ENCODE measurements at regions not wholly inside any gene's neighbourhood (a gene's known extent, or its start where the extent isn't known, plus 50 kb on each side); places are given as distances from the start of the nearest gene placed in this dataset.
"Not testable (repeated sequence)": the region's sequence is repeated elsewhere in the genome, so short reads cannot be mapped to it uniquely, and the experiment has no call there.

DNA sequence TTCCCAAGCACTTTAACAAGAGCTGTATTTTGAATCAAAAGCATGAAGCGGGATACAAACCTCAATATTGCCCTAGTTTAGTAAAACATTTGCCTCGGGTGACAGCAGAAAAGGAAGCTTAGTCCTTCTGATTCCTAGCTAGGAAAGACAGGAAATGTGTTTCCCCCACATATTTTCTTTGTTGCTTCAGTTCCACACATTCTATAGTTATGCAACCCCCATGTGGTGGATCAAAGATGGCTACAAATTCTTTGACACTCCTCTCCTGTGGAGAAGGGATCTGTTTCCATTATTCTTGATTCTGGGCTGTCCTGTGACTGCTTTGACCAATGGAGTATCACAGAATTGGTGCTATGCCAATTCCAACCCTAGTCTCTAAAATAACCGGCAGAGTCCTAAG, 89.1 kb upstream of the SLC30A5 start:
- DNase-seq, result no peak

DNA sequence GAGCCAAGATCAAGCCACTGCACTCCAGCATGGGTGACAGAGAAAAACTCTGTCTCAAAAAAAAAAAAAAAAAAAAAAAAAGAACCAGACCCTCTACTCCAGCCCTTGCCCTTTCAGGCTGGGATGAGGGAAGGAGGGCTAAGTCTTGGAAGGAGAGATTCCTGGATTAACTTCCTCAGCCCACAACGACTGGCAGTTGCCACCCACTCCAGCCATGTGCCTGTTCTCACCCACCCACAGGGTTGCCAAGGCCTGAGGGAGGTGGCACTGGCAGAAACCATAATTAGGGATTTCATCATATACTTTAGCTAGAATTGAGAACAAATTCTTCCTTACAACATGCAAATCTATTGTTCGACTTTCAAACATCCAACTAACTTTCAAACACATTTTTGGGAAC, 87.8 kb upstream of the SLC30A5 start:
- no peak for DNase-seq

- no peak for DNase-seq
These were observed 86.7 kb upstream of the SLC30A5 start for GRCh38 chr5:69007163-69007562.

GRCh38 chr5:69007726-69008368, 86.0 kb upstream of the SLC30A5 start:
- DNase-seq, result peak; percentile 70

DNA sequence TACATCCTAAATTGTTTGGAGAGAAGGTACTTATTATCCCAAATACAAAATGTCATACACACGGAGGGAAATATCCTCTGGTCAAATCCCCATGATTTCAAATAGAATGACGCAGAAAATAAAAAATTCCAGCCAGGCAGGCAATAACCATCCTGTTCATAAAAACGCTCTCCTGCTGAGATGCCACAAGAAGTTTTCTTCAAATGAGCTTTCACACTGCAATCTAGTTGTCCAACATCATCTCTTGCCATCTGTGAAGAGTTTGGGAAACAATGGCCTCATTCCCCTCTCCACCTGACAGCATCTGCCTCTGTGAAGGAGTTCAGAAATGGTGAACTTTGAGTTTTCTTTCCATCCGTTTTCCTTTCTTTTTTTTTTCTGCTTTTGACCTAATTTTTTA, 83.3 kb upstream of the SLC30A5 start:
- no peak for DNase-seq

DNA sequence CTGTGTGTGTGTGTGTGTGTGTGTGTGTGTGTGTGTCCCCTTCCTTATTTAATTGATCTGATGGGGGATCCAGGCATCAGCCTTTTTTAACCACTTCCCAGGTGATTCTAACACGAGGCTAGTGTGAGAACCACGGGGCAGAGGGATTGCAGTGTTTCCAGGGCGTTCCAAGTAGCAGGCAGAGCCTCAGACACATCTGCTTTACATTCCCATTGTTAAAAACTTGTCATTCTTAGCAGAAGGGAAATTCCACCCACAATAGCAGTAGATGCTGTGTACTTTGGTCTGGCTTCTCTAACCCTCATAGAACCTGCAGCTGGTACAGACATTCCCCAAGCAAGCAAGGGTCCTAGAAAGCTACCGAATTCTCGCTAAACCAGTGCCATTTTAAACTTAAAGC, 81.9 kb upstream of the SLC30A5 start:
- DNase-seq, result no peak

DNA sequence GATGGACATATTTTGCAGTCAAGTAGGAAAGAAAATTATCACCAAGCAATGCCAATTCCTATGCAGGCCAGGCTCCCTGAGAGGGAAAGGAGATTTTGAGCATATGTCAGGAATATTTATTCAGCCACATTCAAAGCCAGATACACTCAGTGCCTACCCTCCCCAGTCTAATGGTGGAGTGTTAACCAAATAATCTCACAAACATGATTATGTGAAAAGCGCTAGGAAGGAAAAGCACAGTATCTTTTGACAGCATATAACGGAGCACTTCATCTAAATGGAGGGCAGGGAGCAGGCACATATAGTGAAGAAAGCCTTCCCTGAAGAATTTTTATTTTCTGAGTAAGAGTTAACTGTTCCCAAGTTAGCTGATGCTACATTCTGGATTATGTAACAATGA, 80.3 kb upstream of the SLC30A5 start:
- no peak for DNase-seq

- not testable (repeated sequence) for DNase-seq
These were observed 79.8 kb upstream of the SLC30A5 start for GRCh38 chr5:69014007-69014406.

- no peak for DNase-seq
These were observed 74.0 kb upstream of the SLC30A5 start for GRCh38 chr5:69019668-69020375.

- DNase-seq, result peak; percentile 85
These were observed 69.6 kb upstream of the SLC30A5 start for GRCh38 chr5:69024241-69024651.

GRCh38 chr5:69029292-69029691, 64.5 kb upstream of the SLC30A5 start:
- DNase-seq, result no peak

DNA sequence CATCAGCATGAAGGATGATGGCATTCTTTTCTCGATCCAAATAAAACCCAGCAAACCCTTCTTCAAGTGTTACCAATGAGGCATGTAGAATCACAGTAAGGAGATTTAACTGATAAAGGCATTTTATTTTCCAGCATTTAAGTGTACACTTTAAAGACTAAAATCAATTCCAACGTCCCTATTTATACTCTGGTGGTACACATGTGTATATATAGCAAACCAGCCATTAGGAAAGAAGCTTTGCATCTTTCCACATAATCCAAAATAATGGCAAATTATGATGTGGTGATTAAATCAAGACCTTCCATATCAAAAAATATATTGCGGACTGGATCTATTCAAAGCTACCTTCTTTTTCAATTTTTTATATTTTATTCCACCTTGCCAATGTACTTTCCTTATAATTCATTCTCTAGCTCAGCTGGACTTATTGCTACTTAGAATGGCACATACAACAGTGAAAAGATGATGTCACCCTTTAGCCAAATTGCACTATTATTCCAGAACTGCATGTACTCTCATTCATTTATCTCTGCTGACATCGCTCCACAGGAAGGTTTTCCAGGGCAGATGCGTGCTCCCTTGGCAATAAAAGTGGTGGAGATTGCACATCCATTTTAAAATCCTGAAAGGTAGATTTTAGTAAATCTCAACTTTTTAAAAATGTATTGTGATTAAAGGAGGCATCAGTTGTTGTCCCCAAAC, 63.3 kb upstream of the SLC30A5 start:
- DNase-seq, result no peak

DNA sequence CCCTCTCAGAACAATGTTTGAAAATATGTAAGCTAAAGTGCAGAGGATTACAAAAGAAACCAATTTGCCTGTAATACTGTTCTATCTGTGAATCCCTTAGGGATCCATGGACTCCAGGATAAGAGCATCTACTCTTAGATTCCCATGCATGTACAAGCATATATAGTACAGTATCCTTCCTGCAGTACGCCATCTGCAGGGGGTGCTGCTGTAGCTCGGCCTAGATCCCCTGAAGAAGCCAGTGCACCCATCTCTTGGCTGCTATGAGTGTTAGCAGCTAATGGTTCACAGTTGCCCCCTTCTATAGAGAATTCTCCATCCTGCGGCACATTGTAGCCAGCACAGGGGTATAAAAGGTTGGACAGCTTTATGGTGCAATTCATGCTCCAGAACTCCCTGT, 61.8 kb upstream of the SLC30A5 start:
- DNase-seq, result peak; percentile 47

DNA sequence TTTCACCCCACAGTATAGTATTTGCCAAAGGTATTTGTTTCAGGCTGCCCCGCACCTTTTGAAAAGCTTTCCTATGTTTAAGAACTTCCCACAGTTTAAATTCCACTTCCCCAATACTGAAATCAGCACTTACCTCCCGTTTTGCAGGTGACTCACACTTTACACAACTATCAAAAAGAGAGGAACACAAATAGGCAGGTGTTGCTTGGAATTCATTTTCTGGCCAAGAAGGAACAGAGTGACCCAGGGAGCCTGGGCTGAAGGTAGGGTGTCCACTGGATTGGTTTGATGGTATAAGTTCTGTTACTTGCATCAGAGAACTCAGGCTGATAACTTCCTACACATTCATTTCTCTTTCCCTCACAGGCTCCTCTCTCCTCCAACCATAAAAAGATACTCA, 60.1 kb upstream of the SLC30A5 start:
- no peak for DNase-seq

DNA sequence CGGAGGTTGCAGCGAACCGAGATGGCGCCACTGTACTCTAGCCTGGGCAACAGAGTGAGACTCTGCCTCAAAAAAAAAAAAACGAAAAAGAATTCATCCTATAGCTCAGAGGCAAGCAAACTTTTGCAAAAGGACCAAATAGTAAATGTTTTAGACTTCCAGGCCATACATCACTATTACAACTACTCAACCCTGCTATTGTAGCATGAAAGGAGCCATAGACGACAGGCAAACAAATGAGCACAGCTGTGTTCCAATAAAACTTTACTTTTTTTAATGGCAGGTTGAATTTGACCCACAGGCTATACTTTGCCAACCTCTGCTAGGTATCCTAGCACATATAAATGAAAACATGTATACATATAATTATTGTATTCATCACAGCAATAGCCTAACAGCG, 58.9 kb upstream of the SLC30A5 start:
- DNase-seq, result no peak

DNA sequence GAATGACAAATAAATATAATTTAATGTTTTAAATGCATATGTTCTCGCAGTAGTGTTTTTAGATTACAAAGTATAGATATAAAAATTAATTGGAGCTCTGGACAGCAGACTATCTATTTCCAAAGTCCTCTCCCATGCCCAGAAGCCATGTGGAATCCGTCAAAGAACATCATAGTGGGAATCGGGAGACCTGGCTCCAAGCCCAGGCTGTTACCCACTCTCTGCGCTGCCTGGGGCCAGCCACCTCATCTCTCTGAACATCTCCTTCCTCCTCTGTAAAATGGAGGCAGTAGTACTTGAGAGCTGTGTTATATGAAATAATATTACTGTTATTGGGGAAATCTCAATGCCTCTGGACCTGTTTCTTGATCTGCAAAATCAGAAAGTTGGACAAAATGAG, 58.1 kb upstream of the SLC30A5 start:
- DNase-seq, result no peak

- no peak for DNase-seq
These were observed 55.3 kb upstream of the SLC30A5 start for GRCh38 chr5:69038539-69038938.

- no peak for DNase-seq
These were observed 54.0 kb upstream of the SLC30A5 start for GRCh38 chr5:69039829-69040228.

GRCh38 chr5:69042500-69042899, 51.3 kb upstream of the SLC30A5 start:
- no peak for DNase-seq

- DNase-seq, result peak; percentile 95
These were observed 50.7 kb upstream of the SLC30A5 start for GRCh38 chr5:69042915-69043654.

GRCh38 chr5:69043655-69043996, 50.2 kb upstream of the SLC30A5 start:
- DNase-seq, result no peak
